ENCODE measurements at regions not wholly inside any gene's neighbourhood (a gene's known extent, or its start where the extent isn't known, plus 50 kb on each side); places are given as distances from the start of the nearest gene placed in this dataset.
"Not testable (repeated sequence)": the region's sequence is repeated elsewhere in the genome, so short reads cannot be mapped to it uniquely, and the experiment has no call there.

- 70 to 71% methylated on average over 1 of the region's 2 CpGs for WGBS, 2 donors
- H3K36me3 ChIP-seq (replicated peaks in 1 of 2; ENCODE audit: insufficient read depth in 1 of 2, low read depth in 2 of 2); H3K4me1 ChIP-seq; H3K27ac ChIP-seq; intact Hi-C loops (cut with DNase I); DNase-seq; H3K27me3 ChIP-seq; ATAC-seq; H3K9me3 ChIP-seq; H3K4me3 ChIP-seq: not testable (repeated sequence)
Observed at GRCh38 chr16:16625140-16625539, 246.2 kb downstream of the NPIPA7 start.

GRCh38 chr16:16627865-16628264 is 248.9 kb downstream of the NPIPA7 start:
- H3K4me3 ChIP-seq; H3K36me3 ChIP-seq (replicated peaks in 1 of 2; ENCODE audit: insufficient read depth in 1 of 2, low read depth in 2 of 2); H3K27me3 ChIP-seq; DNase-seq; intact Hi-C loops (cut with DNase I); H3K27ac ChIP-seq; H3K4me1 ChIP-seq; ATAC-seq; H3K9me3 ChIP-seq: not testable (repeated sequence)
- WGBS, 2 donors, result 82 to 88% methylated on average over 6 of the region's 6 CpGs

GRCh38 chr16:16638231-16638630 is 259.3 kb downstream of the NPIPA7 start:
- H3K9me3 ChIP-seq; H3K4me1 ChIP-seq; intact Hi-C loops (cut with DNase I); H3K27me3 ChIP-seq; DNase-seq; ATAC-seq; H3K36me3 ChIP-seq (replicated peaks in 1 of 2; ENCODE audit: insufficient read depth in 1 of 2, low read depth in 2 of 2); H3K27ac ChIP-seq; H3K4me3 ChIP-seq: not testable (repeated sequence)
- WGBS, 2 donors, result 71 to 75% methylated on average over 6 of the region's 7 CpGs

DNA sequence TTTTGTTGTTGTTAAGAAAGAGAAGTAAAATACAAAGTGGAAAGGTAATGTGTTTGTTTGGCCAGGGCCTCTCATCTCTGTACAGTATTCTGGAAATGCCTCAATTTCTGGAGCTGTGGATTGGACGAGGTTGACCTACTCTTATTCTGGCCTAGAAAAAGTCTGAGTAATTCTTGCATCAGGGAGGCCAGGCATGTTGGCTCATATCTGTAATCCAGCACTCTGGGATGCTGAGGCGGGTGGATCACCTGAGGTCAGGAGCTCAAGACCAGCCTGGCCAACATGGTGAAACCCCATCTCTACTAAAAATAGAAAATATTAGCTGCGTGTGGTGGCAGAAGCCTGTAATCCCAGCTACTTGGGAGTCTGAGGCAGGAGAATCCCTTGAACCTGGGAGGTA is 259.8 kb downstream of the NPIPA7 start:
- H3K27me3 ChIP-seq; ATAC-seq; H3K36me3 ChIP-seq (replicated peaks in 1 of 2; ENCODE audit: insufficient read depth in 1 of 2, low read depth in 2 of 2); H3K4me1 ChIP-seq; H3K27ac ChIP-seq; intact Hi-C loops (cut with DNase I); DNase-seq; H3K4me3 ChIP-seq; H3K9me3 ChIP-seq: not testable (repeated sequence)
- WGBS, 2 donors, result 49 to 60% methylated on average over 2 to 3 of the region's 3 CpGs

GRCh38 chr16:16643828-16644227 is 264.9 kb downstream of the NPIPA7 start:
- H3K4me1 ChIP-seq; ATAC-seq; intact Hi-C loops (cut with DNase I); H3K27me3 ChIP-seq; DNase-seq; H3K27ac ChIP-seq; H3K9me3 ChIP-seq; H3K36me3 ChIP-seq (replicated peaks in 1 of 2; ENCODE audit: insufficient read depth in 1 of 2, low read depth in 2 of 2); H3K4me3 ChIP-seq: not testable (repeated sequence)
- WGBS, 2 donors, result 53 to 93% methylated on average over 1 of the region's 1 CpG

GRCh38 chr16:16648002-16648401 is 269.1 kb downstream of the NPIPA7 start:
- H3K4me3 ChIP-seq; H3K27me3 ChIP-seq; ATAC-seq; H3K4me1 ChIP-seq; DNase-seq; H3K9me3 ChIP-seq; intact Hi-C loops (cut with DNase I); H3K36me3 ChIP-seq (replicated peaks in 1 of 2; ENCODE audit: insufficient read depth in 1 of 2, low read depth in 2 of 2); H3K27ac ChIP-seq: not testable (repeated sequence)
- WGBS, 2 donors, result 40 to 60% methylated on average over 1 of the region's 4 CpGs

DNA sequence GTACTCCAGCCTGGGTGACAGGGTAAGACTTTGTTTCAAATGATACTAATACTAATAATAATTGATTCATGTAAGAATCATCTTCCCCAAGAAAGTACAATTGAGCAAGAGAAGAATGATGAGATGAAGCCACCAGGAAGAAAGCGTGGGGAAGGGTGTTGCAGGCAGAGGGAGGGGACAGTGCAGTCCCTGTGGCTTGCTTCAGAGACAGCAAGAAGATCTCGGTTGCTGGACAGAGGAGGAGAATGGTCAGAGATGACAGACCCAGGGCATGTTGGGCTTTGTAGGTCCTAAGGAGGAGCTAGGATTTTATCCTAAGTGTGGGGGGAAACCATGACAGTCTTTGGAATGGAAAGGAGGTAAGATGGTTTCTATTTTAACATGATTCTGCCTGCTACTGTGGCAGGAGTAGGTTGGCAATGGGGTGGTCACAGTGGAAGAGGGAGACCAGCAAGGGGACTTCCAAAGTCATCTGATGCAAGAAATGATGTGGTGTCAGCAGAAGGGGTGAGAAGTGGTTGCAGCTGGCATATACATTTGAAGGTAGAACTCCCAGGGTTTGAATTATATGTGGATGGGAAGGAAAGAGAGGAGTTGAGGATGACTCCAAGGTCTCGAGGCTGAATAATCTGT is 293.4 kb downstream of the NPIPA7 start:
- WGBS, 2 donors, result no CpG with 5 or more reads among the region's 3 CpGs
- DNase-seq; H3K4me1 ChIP-seq; H3K9me3 ChIP-seq; H3K4me3 ChIP-seq; ATAC-seq; intact Hi-C loops (cut with DNase I); H3K27ac ChIP-seq; H3K36me3 ChIP-seq (replicated peaks in 1 of 2; ENCODE audit: insufficient read depth in 1 of 2, low read depth in 2 of 2); H3K27me3 ChIP-seq: not testable (repeated sequence)

- H3K9me3 ChIP-seq; H3K4me1 ChIP-seq; ATAC-seq; H3K27me3 ChIP-seq; DNase-seq; H3K4me3 ChIP-seq; H3K27ac ChIP-seq; H3K36me3 ChIP-seq (replicated peaks in 1 of 2; ENCODE audit: insufficient read depth in 1 of 2, low read depth in 2 of 2); intact Hi-C loops (cut with DNase I): not testable (repeated sequence)
- WGBS, 2 donors, result no CpG with 5 or more reads among the region's 9 CpGs
Observed at GRCh38 chr16:16674820-16675219, 295.9 kb downstream of the NPIPA7 start.

GRCh38 chr16:16721849-16722248 is 342.9 kb downstream of the NPIPA7 start:
- ATAC-seq; H3K9me3 ChIP-seq; H3K27ac ChIP-seq; H3K27me3 ChIP-seq; H3K4me3 ChIP-seq; intact Hi-C loops (cut with DNase I); H3K4me1 ChIP-seq; DNase-seq; H3K36me3 ChIP-seq (replicated peaks in 1 of 2; ENCODE audit: insufficient read depth in 1 of 2, low read depth in 2 of 2): not testable (repeated sequence)
- no CpG with 5 or more reads among the region's 4 CpGs for WGBS, 2 donors

GRCh38 chr16:16722666-16723065 is 343.7 kb downstream of the NPIPA7 start:
- ATAC-seq; H3K4me1 ChIP-seq; H3K27ac ChIP-seq; H3K9me3 ChIP-seq; H3K36me3 ChIP-seq (replicated peaks in 1 of 2; ENCODE audit: insufficient read depth in 1 of 2, low read depth in 2 of 2); H3K4me3 ChIP-seq; DNase-seq; intact Hi-C loops (cut with DNase I); H3K27me3 ChIP-seq: not testable (repeated sequence)
- WGBS, 2 donors, result 60% methylated on average over 2 of the region's 4 CpGs; no CpG with 5 or more reads in 1 of the 2 donors

DNA sequence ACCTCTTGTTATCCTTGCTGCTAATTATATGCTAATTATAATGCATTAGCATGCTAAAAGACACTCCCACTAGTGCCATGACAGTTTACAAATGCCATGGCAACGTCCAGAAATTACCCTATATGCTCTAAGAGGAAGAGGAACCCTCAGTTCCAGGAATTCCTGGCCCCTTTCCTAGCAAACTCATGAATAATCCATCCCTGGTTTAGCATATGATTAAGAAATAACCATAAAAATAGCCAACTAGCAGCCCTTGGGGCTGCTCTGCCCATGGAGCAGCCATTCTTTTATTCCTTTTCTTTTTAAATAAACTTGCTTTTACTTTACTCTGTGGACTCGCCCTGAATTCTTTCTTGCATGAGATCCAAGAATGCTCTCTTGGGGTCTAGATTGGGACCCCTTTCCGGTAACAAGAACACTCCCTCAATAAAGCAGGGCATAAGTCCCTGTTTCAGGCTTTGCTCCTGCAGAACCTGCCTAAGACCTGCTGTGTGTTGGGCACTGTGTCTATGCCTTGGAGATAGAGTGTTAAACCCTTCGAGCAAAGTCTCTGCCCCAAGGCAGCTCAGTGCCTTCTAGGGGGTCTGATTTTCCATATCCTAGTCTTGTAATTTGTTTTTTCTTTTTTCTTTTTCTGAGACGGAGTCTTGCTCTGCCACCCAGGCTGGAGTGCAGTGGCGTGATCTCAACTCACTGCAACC is 345.0 kb downstream of the NPIPA7 start:
- H3K4me3 ChIP-seq; H3K4me1 ChIP-seq; H3K36me3 ChIP-seq (replicated peaks in 1 of 2; ENCODE audit: insufficient read depth in 1 of 2, low read depth in 2 of 2); H3K27me3 ChIP-seq; H3K27ac ChIP-seq; H3K9me3 ChIP-seq; DNase-seq; ATAC-seq; intact Hi-C loops (cut with DNase I): not testable (repeated sequence)
- no CpG with 5 or more reads among the region's 6 CpGs for WGBS, 2 donors

- ATAC-seq; H3K27me3 ChIP-seq; H3K9me3 ChIP-seq; H3K36me3 ChIP-seq (replicated peaks in 1 of 2; ENCODE audit: insufficient read depth in 1 of 2, low read depth in 2 of 2); H3K4me1 ChIP-seq; H3K4me3 ChIP-seq; H3K27ac ChIP-seq; DNase-seq; intact Hi-C loops (cut with DNase I): not testable (repeated sequence)
- no CpG with 5 or more reads among the region's 2 CpGs for WGBS, 2 donors
Observed at GRCh38 chr16:16727048-16727447, 348.1 kb downstream of the NPIPA7 start.

Measured in body of pancreas (tissue), 4 donors.